A673 (cell line): ENCODE measurements at regions not wholly inside any gene's neighbourhood (a gene's known extent, or its start where the extent isn't known, plus 50 kb on each side); places are given as distances from the start of the nearest gene placed in this dataset.
A peak's percentile ranks its signal among the peaks of the same experiment; 100 is the strongest.

ENCODE experiments used
- BruUV-seq: library from RNA; stranded (reverse); fragments of 400-500 nt; replicated peaks from 2 replicates; lab custom pipeline; 2021; lab: Mats Ljungman, UMichigan
- CTCF ChIA-PET: fragments of 300-600 bp; sonication (Branson Sonifier 250); formaldehyde crosslinking; loops from one replicate; lab custom pipeline; 2022; ENCODE audit warnings: antibody characterized with exemption; lab: Charles Lee
- POLR2A ChIA-PET: fragments of 300-600 bp; sonication (Branson Sonifier 250); formaldehyde crosslinking; loops from one replicate; lab custom pipeline; 2022; ENCODE audit warnings: antibody characterized with exemption; ENCODE audit not compliant: low non-redundant PET; lab: Charles Lee
- DNase-seq: peaks from one replicate; pipeline ENCODE4 v3.0.0-alpha.2; 2015; ENCODE audit warnings: low spot score
- H3K27ac ChIP-seq: fragments of 200-600 bp; sonication (generic); 2 replicates; pipeline ENCODE4 v1.5.1; 2016; ENCODE audit warnings: mixed run types, low read depth, mild to moderate bottlenecking, mixed read lengths, antibody characterized with exemption, low read length; ENCODE audit not compliant: poor library complexity, severe bottlenecking
- H3K27me3 ChIP-seq: fragments of 200-600 bp; sonication (generic); replicated peaks from 2 replicates; pipeline ENCODE4 v1.6.1; 2017; ENCODE audit warnings: mixed run types, low read depth, mild to moderate bottlenecking, mixed read lengths, antibody characterized with exemption, low read length; ENCODE audit not compliant: insufficient read depth, poor library complexity
- H3K36me3 ChIP-seq: fragments of 200-600 bp; sonication (generic); 2 replicates; pipeline ENCODE4 v1.6.1; 2016; ENCODE audit warnings: mixed run types, mild to moderate bottlenecking, mixed read lengths, antibody characterized with exemption, low read length; ENCODE audit not compliant: insufficient read depth, poor library complexity, severe bottlenecking
- H3K4me1 ChIP-seq: fragments of 200-600 bp; sonication (generic); 2 replicates; pipeline ENCODE4 v1.6.1; 2017; ENCODE audit warnings: mixed run types, mild to moderate bottlenecking, mixed read lengths, antibody characterized with exemption, low read length; ENCODE audit not compliant: insufficient read depth, poor library complexity, severe bottlenecking
- H3K4me3 ChIP-seq: fragments of 200-600 bp; sonication (generic); 2 replicates; pipeline ENCODE4 v1.5.1; 2016; ENCODE audit warnings: low read depth, mixed run types, mild to moderate bottlenecking, mixed read lengths, low read length; ENCODE audit not compliant: poor library complexity, severe bottlenecking
- H3K9me3 ChIP-seq: fragments of 200-600 bp; sonication (generic); 2 replicates; pipeline ENCODE4 v1.6.1; 2016; ENCODE audit warnings: mixed run types, low read depth, mild to moderate bottlenecking, mixed read lengths, antibody characterized with exemption, low read length; ENCODE audit not compliant: poor library complexity, severe bottlenecking
- CTCF ChIP-seq: fragments of 300-800, 200-600 bp; sonication (generic); conservative IDR thresholded peaks from 2 replicates; pipeline ENCODE4 v1.5.1; 2017; ENCODE audit warnings: low read depth, mild to moderate bottlenecking, antibody characterized with exemption, low read length, moderate library complexity, mixed read lengths
- EZH2 ChIP-seq: fragments of 200-600 bp; sonication (generic); IDR thresholded peaks from 2 replicates; pipeline ENCODE4 v1.6.1; 2017; ENCODE audit warnings: borderline replicate concordance, low read depth, mild to moderate bottlenecking, mixed read lengths, antibody characterized with exemption, low read length; ENCODE audit not compliant: poor library complexity, severe bottlenecking
- intact Hi-C: fragments of 100-400 bp; cut with micrococcal nuclease; formaldehyde crosslinking; loops from one replicate; pipeline ENCODE4 v1.10.0; 2022; ENCODE audit not compliant: unreplicated experiment

DNA sequence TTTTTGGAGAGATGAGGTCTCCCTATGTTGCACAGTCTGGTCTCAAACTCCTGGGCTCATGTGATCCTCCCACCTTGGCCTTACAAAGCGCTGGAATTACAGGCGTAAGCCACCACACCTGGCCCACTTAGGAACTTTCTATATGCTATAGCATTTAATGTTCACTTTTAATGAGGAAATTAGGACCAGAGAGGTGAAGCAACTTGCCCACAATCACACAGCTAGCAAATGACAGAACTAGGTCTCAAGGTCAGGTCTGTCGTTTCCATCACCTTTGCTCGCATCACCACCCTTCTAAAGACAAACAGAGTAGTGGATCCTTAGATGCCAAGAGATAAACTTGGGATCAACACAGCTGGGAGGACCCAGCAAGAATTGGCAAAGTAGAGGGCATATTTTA is 381.7 kb downstream of the CD83 start:
- Histone ChIP-seq H3K9me3 (peaks cover 5% of the 10 kb centered on the region), H3K4me1 (peaks cover 27% of the 10 kb centered on the region), H3K27ac (peak overlapping the region; percentile 15), H3K27me3 (no peaks in the 10 kb centered on the region), H3K4me3 (no peak overlapping the region), H3K36me3 (no peaks in the 10 kb centered on the region)
- CTCF ChIA-PET, result no interaction called here
- DNase-seq, result no peak
- TF ChIP-seq CTCF (no peak), EZH2 (no peak)
- intact Hi-C loops, result loop anchor here (2.0 to 10.0 kb wide), 5 partner anchors 117 to 609 kb away; no protein-coding TSS in a partner anchor
- BruUV-seq, result no TSS peak
- POLR2A ChIA-PET, result no interaction called here

- Histone ChIP-seq H3K27ac (peak overlapping the region; percentile 15), H3K27me3 (no peaks in the 10 kb centered on the region), H3K9me3 (peaks cover 5% of the 10 kb centered on the region), H3K4me1 (peaks cover 27% of the 10 kb centered on the region), H3K36me3 (no peaks in the 10 kb centered on the region), H3K4me3 (no peak overlapping the region)
- BruUV-seq, result no TSS peak
- intact Hi-C loops, result loop anchor here (2.0 to 10.0 kb wide), 5 partner anchors 117 to 609 kb away; no protein-coding TSS in a partner anchor
- TF ChIP-seq EZH2 (no peak), CTCF (0 out of 2 replicates have a peak, but pooled peaks have one; percentile 18)
- POLR2A ChIA-PET, result no interaction called here
- CTCF ChIA-PET, result no interaction called here
- peak; percentile 90 for DNase-seq
These were observed 382.3 kb downstream of the CD83 start for GRCh38 chr6:14499841-14500240.

- Histone ChIP-seq H3K9me3 (peaks cover 5% of the 10 kb centered on the region), H3K27me3 (no peaks in the 10 kb centered on the region), H3K27ac (no peak overlapping the region), H3K4me1 (peaks cover 27% of the 10 kb centered on the region), H3K4me3 (no peak overlapping the region), H3K36me3 (no peaks in the 10 kb centered on the region)
- ChIA-PET POLR2A (no interaction called here), CTCF (no interaction called here)
- intact Hi-C loops, result no loop called here
- BruUV-seq, result no TSS peak
- TF ChIP-seq EZH2 (no peak), CTCF (no peak)
- DNase-seq, result peak; percentile 46
These were observed 383.2 kb downstream of the CD83 start for GRCh38 chr6:14500809-14501208.
